ENCODE measurements at regions not wholly inside any gene's neighbourhood (a gene's known extent, or its start where the extent isn't known, plus 50 kb on each side); places are given as distances from the start of the nearest gene placed in this dataset.
A peak's percentile ranks its signal among the peaks of the same experiment; 100 is the strongest.
"Not testable (repeated sequence)": the region's sequence is repeated elsewhere in the genome, so short reads cannot be mapped to it uniquely, and the experiment has no call there.

DNA sequence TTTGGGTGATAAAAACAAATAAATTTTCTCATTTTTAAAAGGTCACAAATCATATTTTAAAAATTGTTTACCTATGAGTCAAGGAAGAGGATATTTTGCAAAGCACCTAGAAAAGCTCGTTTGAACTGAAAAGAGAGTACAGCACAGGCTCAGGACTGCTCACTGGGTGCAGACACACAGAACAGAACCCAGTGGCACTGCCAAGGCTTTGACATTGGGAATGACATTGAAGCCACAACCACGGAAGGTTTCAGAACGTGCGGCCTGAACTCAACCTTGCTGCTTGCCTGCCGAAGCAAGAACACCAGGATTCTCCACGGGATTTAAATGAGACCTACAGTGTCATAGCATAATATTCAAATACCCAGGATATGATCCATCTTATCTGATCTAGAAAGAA lies 597.1 kb upstream of the B3GAT1 start:
- no peak for DNase-seq

DNA sequence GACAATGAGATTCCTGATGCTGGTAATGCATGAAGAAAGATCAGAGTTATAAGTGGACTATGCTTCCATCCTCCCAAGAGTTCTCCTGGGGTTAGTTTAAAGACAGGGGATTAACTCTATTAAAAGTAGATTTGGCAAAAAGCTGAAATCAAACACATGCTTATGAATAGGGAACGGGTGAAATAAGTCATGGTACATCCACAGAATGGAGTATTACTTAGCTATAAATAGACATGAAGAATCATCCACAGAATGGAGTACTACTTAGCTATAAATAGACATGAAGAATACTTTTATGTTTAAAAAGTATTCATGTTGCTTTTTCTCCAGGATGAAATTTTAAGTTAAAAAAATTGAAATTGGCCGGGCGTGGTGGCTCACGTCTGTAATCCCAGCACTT lies 596.4 kb upstream of the B3GAT1 start:
- DNase-seq: no peak

DNA sequence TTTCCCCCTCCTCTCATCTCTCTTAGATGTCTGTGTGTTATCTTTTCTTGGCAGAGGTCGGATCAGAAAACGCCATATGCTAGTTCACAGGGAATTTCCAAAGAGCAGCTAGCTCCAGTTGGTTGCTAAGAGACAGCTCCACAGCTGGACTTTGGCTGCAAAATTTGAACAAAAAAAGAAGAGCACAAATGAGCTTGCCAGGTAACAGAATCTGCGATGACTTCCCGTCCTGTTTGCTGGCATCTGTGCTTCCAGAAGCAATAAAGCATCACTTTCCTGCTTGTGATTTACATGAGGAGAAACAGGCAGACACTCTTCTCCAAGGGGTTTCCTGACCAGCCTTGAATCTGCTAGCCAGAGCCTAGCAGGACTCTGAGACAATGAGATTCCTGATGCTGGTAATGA lies 596.0 kb upstream of the B3GAT1 start:
- peak; percentile 58 for DNase-seq

DNA sequence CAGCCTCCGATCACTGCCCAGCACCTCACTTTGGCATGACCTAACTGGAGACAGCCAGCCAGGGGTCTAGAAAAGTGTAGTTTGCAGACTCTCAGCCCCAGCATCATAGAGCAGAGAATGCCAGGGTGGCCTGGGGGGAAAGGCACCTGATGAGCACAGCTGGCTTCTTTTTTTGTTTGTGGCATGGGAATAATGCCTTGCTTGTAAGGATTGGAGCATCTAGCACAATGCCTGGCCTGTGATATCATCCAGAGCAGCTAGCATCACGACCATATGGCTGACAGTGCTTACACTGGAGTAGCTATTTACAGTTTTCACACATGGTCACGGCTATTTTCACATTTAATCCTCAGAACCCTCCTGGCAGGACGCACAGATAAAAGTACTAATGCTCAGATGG lies 594.8 kb upstream of the B3GAT1 start:
- peak; percentile 23 for DNase-seq

DNA sequence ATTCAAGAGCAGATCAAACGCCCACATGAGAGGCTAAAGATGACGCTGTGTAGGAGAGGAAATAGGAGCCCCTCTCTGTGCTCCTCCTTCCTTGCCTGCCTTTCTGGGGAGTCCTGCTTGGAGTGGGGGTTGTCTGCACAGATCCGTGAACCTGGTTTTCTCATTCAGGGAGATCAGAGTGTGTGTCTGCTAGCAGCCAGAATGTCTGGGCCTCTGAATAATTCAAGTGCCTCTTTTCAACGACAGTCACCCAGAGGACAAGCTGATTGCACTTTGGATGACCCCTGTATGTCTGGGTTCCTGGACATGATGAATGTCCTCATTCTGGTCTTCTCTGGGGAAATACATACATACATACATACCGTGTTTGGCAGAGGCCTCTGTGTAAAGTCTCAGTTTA lies 592.5 kb upstream of the B3GAT1 start:
- peak; percentile 82 for DNase-seq

DNA sequence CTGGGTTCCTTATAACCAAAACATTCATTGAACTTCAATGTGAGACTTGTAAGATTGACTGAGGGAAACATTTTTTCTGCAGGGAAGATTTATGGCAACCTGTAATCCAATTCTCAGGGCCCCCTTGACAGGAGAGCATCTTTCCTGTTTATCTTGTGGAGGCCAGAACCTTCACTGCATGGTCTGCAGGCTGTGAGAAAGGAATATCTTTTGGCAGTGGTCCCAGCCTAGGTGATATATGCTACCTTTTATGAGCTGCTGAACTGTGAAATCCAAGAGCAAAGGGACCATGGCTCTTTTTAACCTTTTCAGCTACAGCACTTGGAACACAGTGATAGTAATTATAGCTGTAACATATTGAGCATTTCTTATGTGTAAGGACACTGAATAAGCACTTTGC lies 590.2 kb upstream of the B3GAT1 start:
- DNase-seq: no peak

DNA sequence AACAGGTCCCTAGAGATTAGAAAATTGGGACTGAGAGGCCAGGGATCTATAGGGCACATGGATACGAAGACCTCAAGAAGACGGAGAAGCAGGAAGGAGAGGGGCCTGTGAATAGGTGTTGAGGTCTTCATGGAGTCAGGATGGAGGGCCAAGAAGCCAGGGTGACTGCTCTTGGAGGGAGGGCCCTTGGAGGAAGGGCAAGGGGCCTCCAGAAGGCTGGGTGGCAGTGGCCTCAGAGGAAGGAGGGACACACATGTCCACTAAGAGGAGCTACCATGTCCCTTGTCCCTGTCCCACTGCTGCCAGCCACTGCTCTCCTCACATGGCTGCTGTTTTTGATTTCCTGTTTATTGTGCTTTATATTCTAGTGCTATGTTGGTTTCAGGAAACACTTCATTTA lies 589.5 kb upstream of the B3GAT1 start:
- no peak for DNase-seq

DNA sequence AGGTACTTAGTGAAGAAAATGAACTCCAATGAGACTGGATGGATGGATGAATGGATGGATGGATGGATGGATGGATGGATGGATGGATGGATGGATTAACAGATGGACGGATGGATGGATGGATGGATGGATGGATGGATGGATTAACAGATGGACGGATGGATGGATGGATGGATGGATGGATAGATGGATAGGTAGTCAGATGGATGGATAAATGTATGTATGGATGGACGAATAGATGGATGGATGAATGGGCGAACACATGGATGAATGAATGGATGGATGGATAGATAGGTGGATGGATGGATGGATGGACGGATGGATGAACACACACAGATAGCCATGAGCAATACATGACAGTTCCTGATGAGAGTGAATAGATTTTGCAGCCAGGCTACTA lies 589.0 kb upstream of the B3GAT1 start:
- not testable (repeated sequence) for DNase-seq

DNA sequence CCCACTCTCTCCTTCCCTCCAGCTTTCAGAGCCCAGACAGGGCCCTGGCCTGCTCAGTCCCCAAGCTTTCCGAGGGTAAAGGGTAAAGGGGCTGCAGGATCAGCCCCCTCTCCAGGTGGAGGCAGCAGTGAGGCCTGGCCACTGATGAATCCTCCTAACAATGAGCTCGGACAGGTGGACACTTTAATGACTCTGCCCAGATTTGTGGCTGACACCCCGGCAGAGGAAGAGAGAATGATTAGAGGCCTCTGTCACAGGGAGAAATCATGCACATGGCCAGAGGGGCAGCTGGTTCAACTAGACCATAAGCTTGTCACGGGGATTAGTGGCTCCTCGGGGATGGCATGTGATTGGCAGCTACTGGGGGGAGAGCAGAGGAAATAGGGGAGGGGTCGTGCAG lies 587.5 kb upstream of the B3GAT1 start:
- DNase-seq: peak; percentile 83

DNA sequence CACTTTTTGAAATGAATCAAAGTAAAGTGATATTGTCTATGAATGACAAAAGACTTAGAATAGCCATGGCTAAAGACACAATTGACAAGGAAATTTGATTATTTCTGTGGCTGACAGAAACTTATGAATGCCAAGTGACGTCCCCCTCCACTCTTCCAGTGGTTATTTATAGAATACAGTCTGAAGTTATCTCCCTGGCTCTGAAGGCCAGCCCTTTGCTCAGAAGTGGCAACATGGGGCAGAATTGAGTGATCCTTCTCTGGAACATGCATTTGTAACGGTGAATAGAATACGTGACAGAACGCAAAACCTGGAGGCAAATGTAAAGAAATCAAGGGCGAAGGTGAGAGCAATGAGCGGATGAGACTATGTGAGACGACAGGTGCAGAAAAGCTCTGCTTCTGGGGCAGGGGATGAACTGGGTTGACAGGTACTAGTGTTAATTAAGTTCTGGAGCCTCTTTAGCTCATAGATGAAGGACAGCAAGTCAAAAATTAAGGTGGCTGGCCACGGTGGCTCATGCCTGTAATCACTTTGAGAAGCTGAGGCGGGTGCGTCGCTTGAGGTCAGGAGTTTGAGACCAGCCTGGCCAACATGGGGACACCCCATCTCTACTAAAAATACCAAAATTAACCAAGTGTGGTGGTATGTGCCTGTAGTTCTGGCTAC lies 585.7 kb upstream of the B3GAT1 start:
- DNase-seq: no peak

DNA sequence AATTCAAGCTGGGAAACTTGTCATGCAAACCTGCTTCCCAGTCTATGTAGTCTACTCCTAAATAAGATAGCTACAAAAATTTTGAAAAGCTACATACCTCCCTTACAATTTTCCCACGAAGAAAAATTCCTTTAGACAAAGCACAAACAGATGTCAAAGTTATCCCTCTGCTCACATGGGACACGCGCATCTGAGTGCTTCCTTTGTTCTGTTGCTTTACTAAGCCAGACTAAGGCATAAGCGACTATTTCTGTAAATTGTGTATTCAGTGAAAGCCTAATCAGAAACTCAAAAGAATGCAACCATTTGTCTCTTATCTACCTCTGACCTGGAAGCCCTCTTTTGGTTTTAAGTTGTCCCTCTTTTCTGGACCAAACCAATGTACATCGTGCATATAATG lies 583.7 kb upstream of the B3GAT1 start:
- peak; percentile 44 for DNase-seq

DNA sequence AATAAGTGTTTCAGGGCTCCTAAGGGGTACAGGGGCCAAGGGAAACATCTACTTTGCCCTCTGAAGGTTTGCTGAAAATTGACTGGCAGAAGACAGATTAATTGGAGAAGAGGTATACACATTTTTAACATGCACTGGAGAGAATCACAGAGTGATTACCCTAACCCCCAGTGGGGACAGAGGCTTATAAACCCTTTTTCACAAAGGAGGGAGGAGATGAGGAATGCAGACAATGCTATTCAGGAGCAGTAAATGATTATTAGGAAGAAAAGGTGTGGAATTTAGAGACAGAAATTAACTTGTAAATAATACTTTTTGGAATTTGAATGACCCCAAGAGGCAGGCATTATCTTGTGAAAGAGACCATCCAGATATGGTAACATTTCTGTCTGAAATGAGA lies 582.4 kb upstream of the B3GAT1 start:
- no peak for DNase-seq

DNA sequence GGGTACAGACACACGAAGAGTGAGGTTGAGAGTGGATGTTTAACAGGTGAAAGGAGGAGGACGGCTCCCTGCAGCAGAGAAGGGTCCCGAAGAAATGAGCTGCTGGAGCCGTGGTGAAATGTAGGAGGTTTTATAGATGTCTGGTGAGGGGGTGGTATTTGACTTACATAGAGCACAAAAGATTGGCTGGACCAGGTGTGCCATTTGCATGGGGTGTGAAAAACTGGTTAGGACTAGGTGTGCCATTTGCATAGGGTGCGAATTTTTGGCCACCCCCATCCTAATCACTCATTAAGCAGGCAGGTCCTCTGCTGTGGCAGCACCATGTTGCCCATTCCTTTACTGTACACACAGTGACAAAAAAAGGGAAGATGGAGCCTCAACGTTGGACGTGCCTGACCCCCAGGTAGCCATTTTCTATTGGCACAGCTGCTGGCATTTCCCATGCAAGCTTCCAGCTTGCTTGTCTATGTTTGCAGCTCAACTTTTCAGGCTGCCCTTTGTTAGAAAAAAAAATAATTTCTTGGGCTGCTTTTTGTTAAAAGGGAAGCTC lies 581.7 kb upstream of the B3GAT1 start:
- no peak for DNase-seq

DNA sequence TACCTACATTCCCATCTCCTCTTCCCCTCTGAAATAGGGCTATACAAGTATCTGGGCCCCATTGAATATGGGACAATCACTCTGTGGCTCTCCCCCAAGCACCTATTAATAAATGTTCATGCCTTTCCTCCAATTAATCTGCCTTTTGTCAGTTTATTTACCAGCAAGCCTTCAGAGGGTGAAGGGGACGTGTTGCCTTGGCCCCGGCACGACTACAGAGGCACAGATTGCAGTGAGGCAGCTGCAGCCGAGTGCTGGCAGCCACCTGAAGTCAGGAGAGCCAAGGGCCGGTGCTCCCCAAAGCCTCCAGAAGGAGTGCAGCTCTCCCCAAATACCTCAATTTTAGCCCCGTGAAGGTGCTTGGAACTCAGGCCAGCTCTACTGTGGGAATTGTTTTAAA lies 580.9 kb upstream of the B3GAT1 start:
- no peak for DNase-seq

DNA sequence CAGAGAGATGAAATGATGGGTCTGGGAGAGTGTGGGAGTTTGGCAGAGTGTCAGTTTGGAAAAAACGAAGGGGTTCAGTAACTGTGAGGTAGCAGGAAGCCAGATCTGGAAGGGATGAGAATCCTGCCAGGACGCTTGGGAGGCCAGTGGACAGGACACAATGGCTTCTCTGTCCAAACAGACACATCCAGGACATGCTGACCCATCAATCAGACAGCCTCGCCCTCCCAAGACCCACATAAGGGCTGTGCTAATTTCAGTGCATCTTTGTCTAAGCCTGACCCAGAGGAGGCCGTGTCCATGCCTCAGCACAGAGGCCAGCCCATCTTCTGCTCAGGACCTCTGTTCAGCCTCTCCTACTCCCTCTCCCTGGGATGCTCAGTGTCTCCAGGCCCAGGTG lies 576.5 kb upstream of the B3GAT1 start:
- no peak for DNase-seq

DNA sequence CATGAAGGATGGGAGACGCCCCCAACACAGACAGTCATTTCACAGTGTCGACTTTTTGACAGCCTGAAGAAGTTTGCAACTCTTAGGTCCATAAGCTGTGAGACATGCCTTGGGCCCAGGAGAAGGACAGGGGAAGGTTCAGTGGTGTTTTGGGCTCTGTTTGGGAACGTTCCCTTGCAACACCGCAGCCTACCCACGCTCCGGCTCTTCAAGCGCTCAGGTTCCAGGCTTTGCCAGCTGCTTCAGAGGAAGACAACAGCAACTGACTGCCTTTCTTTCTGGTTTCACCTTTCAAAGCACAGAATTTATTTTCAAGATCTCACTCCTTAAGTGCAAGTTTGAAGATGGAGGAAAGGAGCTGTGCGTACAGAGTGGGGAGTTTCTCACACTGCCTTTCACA lies 575.8 kb upstream of the B3GAT1 start:
- no peak for DNase-seq

DNA sequence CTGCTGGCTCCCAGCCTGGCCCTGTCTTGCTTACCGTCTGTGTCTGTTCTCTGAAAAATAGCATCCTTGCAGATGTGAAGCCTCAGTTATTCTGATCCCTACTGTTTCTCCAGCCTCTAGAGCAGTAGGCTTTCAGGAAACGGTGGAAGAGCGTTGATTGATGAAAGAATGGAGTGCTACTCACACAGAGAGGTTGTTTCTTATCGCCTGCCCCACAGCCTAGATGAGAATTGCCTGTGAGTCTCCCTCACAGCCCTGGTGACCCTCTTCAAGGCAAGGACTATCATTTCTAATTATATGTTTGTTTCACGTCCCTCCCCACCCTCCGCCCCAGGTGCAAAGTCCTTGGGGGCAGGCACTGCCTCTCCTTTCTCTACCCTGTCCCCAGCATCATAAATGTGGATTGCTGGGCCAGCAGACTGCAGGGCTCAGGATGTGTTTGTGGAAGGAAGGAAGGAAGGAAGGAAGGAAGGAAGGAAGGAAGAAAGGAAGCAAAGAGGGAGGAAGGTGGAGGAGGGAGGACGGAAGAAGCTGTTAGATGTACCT lies 575.3 kb upstream of the B3GAT1 start:
- DNase-seq: no peak

DNA sequence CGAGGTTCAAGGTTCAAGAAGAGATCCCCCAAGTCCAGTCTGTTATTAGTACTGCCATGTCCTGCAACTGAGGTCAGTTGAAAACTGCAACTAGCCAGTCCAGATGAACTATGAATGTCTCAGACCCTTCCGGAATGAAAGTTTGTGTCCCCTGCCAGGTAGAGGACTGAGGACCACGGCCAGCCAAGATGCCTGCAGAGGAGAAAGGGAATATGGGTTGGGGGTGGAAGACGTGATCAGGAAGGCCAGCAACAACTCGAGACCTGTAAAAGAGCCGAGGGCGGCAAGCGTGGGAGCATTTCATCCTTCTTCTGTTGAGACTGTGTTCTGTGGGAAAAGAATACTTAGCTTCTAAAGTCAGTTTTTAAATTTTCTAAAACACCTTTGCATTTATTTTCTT lies 572.4 kb upstream of the B3GAT1 start:
- no peak for DNase-seq

DNA sequence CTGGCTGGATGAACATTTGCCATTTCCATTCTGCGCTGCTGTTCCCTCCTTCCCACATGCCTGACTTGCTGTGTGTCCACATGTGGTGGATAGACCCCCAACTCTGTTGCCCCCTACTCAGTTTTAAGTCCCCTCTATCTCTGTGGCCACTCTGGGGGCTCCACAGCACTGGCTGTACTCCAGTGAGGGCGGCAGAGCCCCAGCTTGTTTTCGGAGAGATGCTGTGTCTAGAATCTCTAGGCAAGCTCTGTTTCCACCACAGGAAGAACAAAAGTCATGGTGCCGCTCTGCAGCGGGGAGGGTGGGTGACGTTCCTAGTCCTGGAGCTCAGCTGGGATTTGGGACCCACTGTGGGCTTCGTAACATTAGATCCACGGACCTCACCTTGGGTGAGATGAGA lies 570.4 kb upstream of the B3GAT1 start:
- not testable (repeated sequence) for DNase-seq

DNA sequence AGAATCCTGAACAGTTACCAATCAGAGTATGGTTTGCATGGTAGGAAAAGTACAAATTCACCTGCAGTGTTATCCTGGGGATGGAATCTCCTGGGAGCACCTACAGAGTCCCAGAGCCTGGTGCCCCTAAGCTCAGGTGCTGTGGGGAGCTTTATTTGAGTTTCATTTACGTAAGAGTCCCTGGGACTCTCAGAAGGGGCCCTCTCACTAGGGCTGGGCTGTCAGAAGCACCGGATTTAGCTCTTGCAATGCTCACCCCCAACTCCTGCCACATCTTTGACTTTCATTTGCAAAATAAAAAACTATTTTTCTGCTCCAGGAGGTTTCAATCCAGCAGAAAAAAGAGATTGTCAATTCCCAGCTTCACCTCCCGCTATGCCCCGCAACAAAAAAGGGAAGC lies 569.8 kb upstream of the B3GAT1 start:
- no peak for DNase-seq

DNA sequence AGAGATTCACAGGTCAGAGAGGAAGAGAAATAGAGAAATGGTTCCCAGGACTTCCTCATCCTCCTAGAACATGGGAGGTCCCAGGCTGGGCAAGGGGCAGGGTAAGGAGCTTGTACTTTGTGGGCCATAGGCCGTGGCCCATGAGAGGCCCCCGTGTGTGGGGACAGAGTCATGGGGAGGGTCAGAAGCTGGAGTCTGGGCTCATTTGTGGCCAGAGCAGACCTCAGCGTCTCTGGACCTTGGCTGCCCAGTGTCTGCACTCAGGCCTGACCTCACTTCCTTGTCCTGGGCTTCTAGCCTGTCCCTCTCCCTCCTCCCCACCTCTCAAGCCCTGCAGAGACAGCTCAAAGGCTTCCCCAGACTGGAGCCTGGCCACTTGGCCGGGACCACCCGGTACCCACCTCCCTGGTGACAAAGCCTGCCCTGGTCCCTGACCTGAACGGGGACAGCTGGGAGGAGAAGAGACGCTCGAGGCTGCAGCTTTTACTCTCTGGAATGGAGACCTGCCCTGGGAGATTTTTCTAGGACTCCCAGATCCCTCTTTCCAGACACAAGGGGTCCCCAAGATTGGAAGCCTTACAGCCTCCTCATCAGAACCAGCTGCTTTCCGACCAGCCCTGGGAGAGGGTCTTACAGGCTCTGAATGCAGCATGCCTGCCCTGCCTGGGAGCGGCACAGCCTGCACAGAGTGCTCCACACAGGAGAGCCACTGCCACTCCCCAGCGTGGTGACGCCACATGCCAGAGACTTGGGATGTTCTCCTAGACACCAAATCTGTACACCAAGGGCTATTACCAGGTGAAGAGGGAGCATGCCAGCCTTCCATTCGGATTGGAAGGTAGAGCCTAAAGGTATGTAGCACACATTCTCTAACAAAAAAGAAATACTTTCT lies 569.0 kb upstream of the B3GAT1 start:
- no peak for DNase-seq

DNA sequence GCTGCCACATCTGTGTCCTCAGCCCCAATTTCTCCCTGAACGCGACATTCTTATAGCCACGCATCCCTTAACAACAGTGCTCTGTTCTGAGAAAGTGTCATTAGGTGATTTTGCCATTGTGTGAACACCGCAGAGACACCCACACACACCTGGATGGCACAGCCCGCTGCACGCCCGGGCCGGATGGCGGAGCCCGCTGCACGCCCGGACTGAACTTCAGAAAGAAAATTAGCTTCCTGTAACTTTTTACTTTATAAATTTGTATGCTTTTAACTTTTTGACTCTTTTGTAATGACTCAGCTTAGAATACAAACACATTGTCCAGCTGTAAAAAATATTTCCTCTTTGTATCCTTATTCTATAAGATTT lies 567.0 kb upstream of the B3GAT1 start:
- DNase-seq: not testable (repeated sequence)

DNA sequence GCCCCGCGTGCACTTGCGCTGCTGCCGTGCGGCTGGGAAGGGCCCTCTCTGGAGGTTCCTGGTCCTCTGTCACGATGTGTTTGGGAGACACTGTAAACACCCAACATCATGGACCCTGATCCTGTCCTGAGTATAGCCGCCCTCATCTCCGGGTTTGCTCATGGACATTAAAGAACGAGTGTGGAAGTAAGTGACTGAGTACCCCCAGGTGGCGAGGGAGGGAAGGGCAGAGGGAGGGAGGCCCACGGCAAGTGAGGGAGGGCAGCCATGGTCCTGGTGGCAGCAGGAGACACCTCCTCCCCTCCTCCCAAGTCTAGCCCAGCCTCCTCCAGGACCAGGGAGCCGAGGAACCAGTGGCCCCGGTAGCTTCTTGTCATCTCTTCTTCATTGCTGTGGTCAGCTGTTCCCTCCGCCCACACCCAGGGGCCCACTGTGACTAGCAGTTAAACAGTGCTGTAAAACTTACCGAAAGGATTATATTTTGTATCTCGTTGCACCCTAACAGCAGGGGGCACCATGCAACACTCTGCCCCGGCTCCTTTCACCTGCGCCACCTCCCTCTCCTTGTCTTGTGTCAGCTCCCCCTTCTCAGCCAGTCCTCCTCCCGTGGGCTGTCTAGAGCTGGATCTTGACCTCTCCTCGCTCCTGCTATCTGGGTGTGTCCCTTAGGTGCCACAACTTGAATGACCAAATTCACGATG lies 566.5 kb upstream of the B3GAT1 start:
- no peak for DNase-seq
